ENCODE measurements at regions not wholly inside any gene's neighbourhood (a gene's known extent, or its start where the extent isn't known, plus 50 kb on each side); places are given as distances from the start of the nearest gene placed in this dataset.

DNA sequence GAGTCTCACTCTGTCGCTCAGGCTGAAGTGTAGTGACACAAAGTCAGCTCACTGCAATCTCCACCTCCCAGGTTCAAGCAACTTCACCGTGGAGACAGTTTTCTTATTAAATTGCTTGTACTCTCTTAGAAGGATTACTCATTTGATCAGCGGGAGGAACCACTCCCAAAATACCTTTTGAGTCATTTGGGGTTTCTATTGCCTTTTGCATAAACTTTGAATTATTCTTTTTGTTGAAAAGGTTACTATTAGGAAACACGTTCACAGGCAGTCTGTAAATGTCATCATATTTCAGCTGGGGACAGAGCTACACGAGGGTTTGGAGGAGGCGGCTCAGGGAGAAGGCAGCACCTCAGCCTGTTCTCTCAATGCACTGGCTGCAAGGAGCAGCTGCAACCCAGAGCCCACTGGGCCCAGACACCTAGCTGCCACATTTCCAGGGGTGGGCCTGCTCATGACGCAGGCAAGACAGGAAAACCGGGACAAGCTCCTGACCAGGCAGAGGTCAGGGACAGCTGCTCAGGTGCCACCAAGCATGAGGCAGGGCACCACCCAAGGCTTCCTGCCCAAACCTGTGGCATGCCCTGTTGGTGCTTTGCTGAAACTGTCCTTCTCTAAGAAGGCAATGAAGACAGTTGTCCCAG lies 205.9 kb downstream of the BMP7 start:
- Histone ChIP-seq H3K9me3 (ENCODE audit: control insufficient read depth, insufficient read depth, low read depth, low read length) (no peaks in the 10 kb centered on the region), H3K4me3 (ENCODE audit: low read depth in 2 of 2, low read length in 2 of 2) (no peak overlapping the region), H3K27me3 (ENCODE audit: control insufficient read depth, insufficient read depth, low read length) (peaks cover 11% of the 10 kb centered on the region), H3K27ac (ENCODE audit: low read length) (no peak overlapping the region), H3K36me3 (ENCODE audit: control insufficient read depth, insufficient read depth, low read length) (no peaks in the 10 kb centered on the region), H3K4me1 (ENCODE audit: control insufficient read depth, insufficient read depth, low read length) (no peaks in the 10 kb centered on the region)
- POLR2A ChIA-PET: no interaction called here
- intact Hi-C loops (cut with micrococcal nuclease; ENCODE audit: unreplicated experiment): no loop called here
- CTCF ChIA-PET: interaction anchor here (0.6 to 1.4 kb wide), 3 partner anchors 65 to 263 kb away, joined by 3 to 4 read pairs (median 3); no protein-coding TSS in a partner anchor
- in situ Hi-C loops (cut with HindIII; ENCODE audit: low pct_unique_long_range_greater_than_20kb, low sequenced_read_pairs): no loop called here
- no peak for TF ChIP-seq SIN3A (IDR thresholded peaks at IDR 0.05; ENCODE audit: borderline replicate concordance, insufficient read depth, low read depth, low read length)
- TF ChIP-seq, protein P1, sequence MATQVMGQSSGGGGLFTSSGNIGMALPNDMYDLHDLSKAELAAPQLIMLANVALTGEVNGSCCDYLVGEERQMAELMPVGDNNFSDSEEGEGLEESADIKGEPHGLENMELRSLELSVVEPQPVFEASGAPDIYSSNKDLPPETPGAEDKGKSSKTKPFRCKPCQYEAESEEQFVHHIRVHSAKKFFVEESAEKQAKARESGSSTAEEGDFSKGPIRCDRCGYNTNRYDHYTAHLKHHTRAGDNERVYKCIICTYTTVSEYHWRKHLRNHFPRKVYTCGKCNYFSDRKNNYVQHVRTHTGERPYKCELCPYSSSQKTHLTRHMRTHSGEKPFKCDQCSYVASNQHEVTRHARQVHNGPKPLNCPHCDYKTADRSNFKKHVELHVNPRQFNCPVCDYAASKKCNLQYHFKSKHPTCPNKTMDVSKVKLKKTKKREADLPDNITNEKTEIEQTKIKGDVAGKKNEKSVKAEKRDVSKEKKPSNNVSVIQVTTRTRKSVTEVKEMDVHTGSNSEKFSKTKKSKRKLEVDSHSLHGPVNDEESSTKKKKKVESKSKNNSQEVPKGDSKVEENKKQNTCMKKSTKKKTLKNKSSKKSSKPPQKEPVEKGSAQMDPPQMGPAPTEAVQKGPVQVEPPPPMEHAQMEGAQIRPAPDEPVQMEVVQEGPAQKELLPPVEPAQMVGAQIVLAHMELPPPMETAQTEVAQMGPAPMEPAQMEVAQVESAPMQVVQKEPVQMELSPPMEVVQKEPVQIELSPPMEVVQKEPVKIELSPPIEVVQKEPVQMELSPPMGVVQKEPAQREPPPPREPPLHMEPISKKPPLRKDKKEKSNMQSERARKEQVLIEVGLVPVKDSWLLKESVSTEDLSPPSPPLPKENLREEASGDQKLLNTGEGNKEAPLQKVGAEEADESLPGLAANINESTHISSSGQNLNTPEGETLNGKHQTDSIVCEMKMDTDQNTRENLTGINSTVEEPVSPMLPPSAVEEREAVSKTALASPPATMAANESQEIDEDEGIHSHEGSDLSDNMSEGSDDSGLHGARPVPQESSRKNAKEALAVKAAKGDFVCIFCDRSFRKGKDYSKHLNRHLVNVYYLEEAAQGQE (IDR thresholded peaks at IDR 0.05; ENCODE audit: insufficient read depth in 1 of 2, low read depth in 2 of 2, low read length in 1 of 2): no peak
- TF ChIP-seq, protein P2, sequence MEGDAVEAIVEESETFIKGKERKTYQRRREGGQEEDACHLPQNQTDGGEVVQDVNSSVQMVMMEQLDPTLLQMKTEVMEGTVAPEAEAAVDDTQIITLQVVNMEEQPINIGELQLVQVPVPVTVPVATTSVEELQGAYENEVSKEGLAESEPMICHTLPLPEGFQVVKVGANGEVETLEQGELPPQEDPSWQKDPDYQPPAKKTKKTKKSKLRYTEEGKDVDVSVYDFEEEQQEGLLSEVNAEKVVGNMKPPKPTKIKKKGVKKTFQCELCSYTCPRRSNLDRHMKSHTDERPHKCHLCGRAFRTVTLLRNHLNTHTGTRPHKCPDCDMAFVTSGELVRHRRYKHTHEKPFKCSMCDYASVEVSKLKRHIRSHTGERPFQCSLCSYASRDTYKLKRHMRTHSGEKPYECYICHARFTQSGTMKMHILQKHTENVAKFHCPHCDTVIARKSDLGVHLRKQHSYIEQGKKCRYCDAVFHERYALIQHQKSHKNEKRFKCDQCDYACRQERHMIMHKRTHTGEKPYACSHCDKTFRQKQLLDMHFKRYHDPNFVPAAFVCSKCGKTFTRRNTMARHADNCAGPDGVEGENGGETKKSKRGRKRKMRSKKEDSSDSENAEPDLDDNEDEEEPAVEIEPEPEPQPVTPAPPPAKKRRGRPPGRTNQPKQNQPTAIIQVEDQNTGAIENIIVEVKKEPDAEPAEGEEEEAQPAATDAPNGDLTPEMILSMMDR (IDR thresholded peaks at IDR 0.05): no peak
- TF ChIP-seq TCF7L2 (IDR thresholded peaks at IDR 0.05; ENCODE audit: low read depth, low read length): no peak
- no peak for TF ChIP-seq POLR2AphosphoS5 (IDR thresholded peaks at IDR 0.05; ENCODE audit: low read depth, low read length)
- no TSS peak for BruUV-seq (replicated peaks)
- DNase-seq (ENCODE audit: low read depth, low spot score) (no peak), ATAC-seq (no peak)

DNA sequence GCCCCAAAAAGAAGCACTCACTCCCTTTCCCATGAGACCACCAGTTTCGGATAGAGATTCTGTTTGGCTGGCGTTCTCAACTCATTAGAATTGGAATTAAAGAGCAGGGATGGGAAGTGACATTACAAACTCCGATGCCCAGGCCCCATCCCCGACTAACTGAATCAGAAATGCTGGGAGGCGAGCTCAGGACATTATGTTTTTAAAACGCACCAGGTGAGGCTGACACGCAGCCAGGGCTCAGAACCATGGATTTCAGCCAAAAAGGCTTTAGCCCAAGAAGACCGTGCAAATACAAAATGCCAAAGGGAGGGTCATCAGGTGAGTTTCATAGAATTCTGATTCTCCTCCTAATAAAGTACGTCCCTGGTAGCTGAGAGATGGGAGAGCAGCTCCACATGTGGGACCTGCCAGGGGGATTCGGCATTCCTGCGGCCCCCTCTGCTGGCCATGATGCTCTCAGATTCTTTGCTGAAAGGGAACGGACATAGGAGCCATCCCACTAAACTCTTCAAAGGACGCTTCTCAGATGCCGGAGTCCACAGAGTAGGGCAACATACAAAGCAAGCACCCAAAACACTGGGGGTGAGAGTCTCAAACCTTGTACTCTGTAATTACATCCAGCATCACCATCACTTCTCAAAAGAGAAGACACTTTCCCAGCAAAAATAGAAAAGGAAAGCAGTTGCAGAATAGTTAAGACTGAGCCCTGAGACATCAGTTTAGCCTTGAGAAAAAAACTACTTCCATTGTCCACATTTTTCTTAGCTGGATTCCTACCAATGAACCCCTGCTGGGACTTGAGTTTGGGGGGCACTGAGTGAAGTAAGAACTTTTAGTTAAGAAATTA lies 205.2 kb downstream of the BMP7 start:
- H3K9me3 ChIP-seq (ENCODE audit: control insufficient read depth, insufficient read depth, low read depth, low read length): no peaks in the 10 kb centered on the region
- H3K4me3 ChIP-seq (ENCODE audit: low read depth in 2 of 2, low read length in 2 of 2): no peak overlapping the region
- ATAC-seq (no peak; the same call in 1 of the 2 replicates), DNase-seq (ENCODE audit: low read depth, low spot score) (no peak)
- in situ Hi-C loops (cut with HindIII; ENCODE audit: low pct_unique_long_range_greater_than_20kb, low sequenced_read_pairs): no loop called here
- CTCF ChIA-PET: interaction anchor here (0.6 to 1.4 kb wide), 3 partner anchors 66 to 262 kb away, joined by 3 to 4 read pairs (median 3); no protein-coding TSS in a partner anchor
- no TSS peak for BruUV-seq (replicated peaks)
- peaks cover 17% of the 10 kb centered on the region for H3K27me3 ChIP-seq (ENCODE audit: control insufficient read depth, insufficient read depth, low read length)
- no peaks in the 10 kb centered on the region for H3K4me1 ChIP-seq (ENCODE audit: control insufficient read depth, insufficient read depth, low read length)
- POLR2A ChIA-PET: no interaction called here
- H3K27ac ChIP-seq (ENCODE audit: low read length): no peak overlapping the region
- TF ChIP-seq POLR2AphosphoS5 (IDR thresholded peaks at IDR 0.05; ENCODE audit: low read depth, low read length) (no peak), TCF7L2 (IDR thresholded peaks at IDR 0.05; ENCODE audit: low read depth, low read length) (no peak), SIN3A (IDR thresholded peaks at IDR 0.05; ENCODE audit: borderline replicate concordance, insufficient read depth, low read depth, low read length) (no peak)
- TF ChIP-seq, protein P1 (IDR thresholded peaks at IDR 0.05; ENCODE audit: insufficient read depth in 1 of 2, low read depth in 2 of 2, low read length in 1 of 2): no peak
- TF ChIP-seq, protein P2 (IDR thresholded peaks at IDR 0.05): peak; percentile 71; the same call in 1 of the 2 replicates
- H3K36me3 ChIP-seq (ENCODE audit: control insufficient read depth, insufficient read depth, low read length): no peaks in the 10 kb centered on the region
- intact Hi-C loops (cut with micrococcal nuclease; ENCODE audit: unreplicated experiment): no loop called here
